GM12872 (cell line): ENCODE measurements at regions not wholly inside any gene's neighbourhood (a gene's known extent, or its start where the extent isn't known, plus 50 kb on each side); places are given as distances from the start of the nearest gene placed in this dataset.

Source experiments
- TF ChIP-seq, protein P1 (sequence below): IDR thresholded peaks from 3 replicates; pipeline ENCODE4 v1.5.1; 2011; ENCODE audit warnings: low read depth, mild to moderate bottlenecking, low read length, moderate library complexity; ENCODE audit not compliant: insufficient read depth

GRCh38 chr14:30317729-30318128, 241.2 kb upstream of the G2E3 start:
- TF ChIP-seq, protein P1, sequence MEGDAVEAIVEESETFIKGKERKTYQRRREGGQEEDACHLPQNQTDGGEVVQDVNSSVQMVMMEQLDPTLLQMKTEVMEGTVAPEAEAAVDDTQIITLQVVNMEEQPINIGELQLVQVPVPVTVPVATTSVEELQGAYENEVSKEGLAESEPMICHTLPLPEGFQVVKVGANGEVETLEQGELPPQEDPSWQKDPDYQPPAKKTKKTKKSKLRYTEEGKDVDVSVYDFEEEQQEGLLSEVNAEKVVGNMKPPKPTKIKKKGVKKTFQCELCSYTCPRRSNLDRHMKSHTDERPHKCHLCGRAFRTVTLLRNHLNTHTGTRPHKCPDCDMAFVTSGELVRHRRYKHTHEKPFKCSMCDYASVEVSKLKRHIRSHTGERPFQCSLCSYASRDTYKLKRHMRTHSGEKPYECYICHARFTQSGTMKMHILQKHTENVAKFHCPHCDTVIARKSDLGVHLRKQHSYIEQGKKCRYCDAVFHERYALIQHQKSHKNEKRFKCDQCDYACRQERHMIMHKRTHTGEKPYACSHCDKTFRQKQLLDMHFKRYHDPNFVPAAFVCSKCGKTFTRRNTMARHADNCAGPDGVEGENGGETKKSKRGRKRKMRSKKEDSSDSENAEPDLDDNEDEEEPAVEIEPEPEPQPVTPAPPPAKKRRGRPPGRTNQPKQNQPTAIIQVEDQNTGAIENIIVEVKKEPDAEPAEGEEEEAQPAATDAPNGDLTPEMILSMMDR = no peak

- TF ChIP-seq, protein P1 = no peak
Measured at GRCh38 chr14:30322819-30323218, 236.1 kb upstream of the G2E3 start.

GRCh38 chr14:30330033-30330432, 228.9 kb upstream of the G2E3 start:
- TF ChIP-seq, protein P1 = no peak

DNA sequence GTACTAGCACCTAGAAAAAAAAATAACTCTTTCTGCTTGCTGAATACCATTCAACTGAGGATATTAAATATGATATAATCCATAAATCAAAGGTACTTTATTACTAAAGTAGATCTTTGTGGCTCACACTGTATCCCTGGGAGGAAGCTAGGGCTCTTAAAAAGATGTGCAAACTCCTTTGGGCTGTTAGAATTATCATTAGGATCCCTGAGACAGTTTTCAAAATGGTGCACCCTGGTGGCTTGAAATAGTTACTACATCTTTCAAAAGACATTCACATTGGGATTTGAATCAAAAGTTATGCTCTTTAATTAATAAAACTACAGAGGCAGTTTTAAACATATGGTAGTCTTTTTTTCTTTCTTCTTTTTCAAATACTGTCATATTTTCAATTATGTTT, 228.5 kb upstream of the G2E3 start:
- TF ChIP-seq, protein P1 = peak; percentile 46

DNA sequence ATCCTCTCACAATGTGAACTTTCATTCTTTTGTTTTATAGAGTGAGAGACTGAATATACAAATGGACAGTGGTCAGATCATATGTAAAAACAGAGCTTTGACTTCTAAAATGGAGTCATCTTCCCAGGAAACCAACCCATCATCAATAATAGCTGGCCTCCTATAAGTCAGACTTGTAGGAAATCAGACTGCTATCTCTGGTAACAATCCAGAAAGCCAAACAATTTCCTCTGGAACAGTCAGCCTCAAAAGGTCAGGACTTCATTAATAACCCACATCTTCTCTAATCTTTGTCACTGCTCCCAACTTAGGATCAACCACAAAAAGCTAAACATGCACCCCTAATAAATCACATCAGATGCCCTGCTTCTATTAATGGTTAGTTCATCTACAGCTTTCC, 227.9 kb upstream of the G2E3 start:
- TF ChIP-seq, protein P1 = no peak

DNA sequence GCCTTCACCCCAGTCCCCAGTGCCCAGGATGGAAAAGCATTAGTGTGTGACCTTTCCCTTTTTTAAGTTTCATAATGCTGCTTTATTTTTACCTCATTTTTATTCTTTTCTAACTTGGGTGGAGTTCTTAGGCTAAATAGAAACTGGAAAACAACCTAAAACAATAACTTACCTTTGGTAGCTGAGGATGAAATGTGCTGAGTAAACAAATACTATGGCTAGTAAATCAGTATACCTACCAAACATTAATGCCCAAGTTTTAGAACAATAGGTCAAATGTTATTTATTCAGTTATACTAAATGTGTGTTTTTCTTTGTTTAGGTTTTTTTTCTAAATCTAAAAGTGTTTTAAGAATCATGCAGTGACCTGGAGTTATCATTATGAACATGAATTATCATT, 226.6 kb upstream of the G2E3 start:
- TF ChIP-seq, protein P1 = no peak

- TF ChIP-seq, protein P1 = no peak
Measured at GRCh38 chr14:30333934-30334333, 225.0 kb upstream of the G2E3 start.

DNA sequence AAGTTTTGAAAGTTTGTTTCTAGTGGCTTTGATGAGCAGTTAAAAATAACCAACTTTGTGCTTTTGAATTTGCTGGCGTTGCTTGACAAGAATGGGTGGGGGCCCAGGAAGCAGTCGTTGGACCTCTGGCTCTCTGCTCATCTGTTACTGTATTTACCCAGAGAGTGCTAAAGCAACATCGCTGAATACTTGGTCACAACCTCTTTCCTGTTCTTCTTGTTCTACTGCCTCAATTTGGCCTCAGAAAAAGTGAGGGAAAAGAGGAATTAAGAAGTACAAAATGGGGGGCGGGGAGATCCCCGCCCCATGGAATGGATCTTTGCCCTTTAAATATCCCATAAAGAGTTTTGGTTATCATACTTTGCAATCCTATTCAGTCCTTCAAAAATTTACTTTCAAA, 221.5 kb upstream of the G2E3 start:
- TF ChIP-seq, protein P1 = no peak
